Ectodermal cell (in vitro differentiated cells): ENCODE measurements at regions not wholly inside any gene's neighbourhood (a gene's known extent, or its start where the extent isn't known, plus 50 kb on each side); places are given as distances from the start of the nearest gene placed in this dataset.

Experiments used
- H3K27ac ChIP-seq: 2 replicates; pipeline ENCODE4 v1.7.0; 2013; ENCODE audit warnings: mild to moderate bottlenecking, low read depth, low read length; ENCODE audit not compliant: insufficient read depth, poor library complexity, severe bottlenecking
- H3K27me3 ChIP-seq: 2 replicates; pipeline ENCODE4 v1.7.0; 2013; ENCODE audit warnings: mild to moderate bottlenecking, low read length; ENCODE audit not compliant: insufficient read depth, control insufficient read depth, poor library complexity, severe bottlenecking
- H3K36me3 ChIP-seq: one replicate; pipeline ENCODE4 v1.7.0; 2013; ENCODE audit warnings: low read length; ENCODE audit not compliant: control insufficient read depth, insufficient read depth
- H3K4me1 ChIP-seq: one replicate; pipeline ENCODE4 v1.7.0; 2013; ENCODE audit warnings: low read length; ENCODE audit not compliant: control insufficient read depth, insufficient read depth
- H3K4me3 ChIP-seq: 2 replicates; pipeline ENCODE4 v1.7.0; 2013; ENCODE audit warnings: low read depth, low read length, control low read depth; ENCODE audit not compliant: insufficient read depth
- H3K9me3 ChIP-seq: 2 replicates; pipeline ENCODE4 v1.7.0; 2013; ENCODE audit warnings: mild to moderate bottlenecking, low read length, moderate library complexity; ENCODE audit not compliant: control insufficient read depth
- WGBS, 2 experiments: methylation state at CpG; one replicate each; pipeline ENCODE4 v1.1.7; 2013; ENCODE audit warnings: missing lambda C conversion rate in 2 of 2; 5-methylcytosine and 5-hydroxymethylcytosine counted together

DNA sequence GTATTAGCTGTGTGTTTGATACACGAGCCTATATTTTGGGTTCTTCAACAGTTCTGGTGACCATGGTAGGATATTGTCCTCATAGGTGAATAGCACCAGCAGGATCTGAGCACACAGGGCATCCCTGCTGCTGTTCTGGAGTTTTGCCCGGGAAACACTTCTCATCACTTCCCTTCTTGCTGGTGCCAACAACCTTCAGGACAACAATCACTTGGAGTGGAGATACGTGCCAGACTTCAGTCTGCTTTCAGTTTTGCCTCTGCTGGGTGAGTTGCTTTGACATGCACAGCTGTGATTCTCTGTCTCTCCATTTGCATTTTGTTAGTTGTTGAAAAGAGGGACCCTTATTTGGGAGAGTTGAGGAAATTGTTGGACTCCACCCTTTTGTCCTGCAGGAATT lies 1347.2 kb upstream of the DDX18 start:
- H3K27ac ChIP-seq, result no peak overlapping the region
- H3K9me3 ChIP-seq, result no peaks in the 10 kb centered on the region
- no peaks in the 10 kb centered on the region for H3K27me3 ChIP-seq
- no peaks in the 10 kb centered on the region for H3K36me3 ChIP-seq
- 71 to 80% methylated on average over 3 of the region's 3 CpGs for WGBS, 2 experiments
- no peaks in the 10 kb centered on the region for H3K4me1 ChIP-seq
- no peak overlapping the region for H3K4me3 ChIP-seq

DNA sequence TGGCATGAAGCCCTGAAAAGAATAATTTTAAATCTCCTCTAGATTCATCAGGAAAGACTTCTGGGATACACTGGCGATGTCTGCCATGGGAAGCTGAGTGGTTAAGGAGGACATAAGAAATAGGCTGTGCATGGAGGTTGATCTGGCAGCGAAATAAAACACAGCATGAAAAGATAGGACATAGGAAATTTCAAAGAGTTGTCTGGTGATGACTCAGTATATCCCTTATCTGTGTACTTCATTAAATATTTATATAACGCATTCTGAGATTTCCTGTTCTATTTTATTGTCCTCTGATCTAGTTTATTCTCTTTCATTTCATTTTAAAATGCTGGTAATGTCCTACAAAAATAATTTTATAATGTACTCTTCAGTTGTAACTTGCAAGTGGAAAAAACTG lies 1337.3 kb upstream of the DDX18 start:
- no peak overlapping the region for H3K4me3 ChIP-seq
- 98 to 100% methylated on average over 2 of the region's 3 CpGs for WGBS, 2 experiments
- H3K36me3 ChIP-seq, result no peaks in the 10 kb centered on the region
- H3K9me3 ChIP-seq, result no peaks in the 10 kb centered on the region
- no peaks in the 10 kb centered on the region for H3K4me1 ChIP-seq
- no peaks in the 10 kb centered on the region for H3K27me3 ChIP-seq
- no peak overlapping the region for H3K27ac ChIP-seq

DNA sequence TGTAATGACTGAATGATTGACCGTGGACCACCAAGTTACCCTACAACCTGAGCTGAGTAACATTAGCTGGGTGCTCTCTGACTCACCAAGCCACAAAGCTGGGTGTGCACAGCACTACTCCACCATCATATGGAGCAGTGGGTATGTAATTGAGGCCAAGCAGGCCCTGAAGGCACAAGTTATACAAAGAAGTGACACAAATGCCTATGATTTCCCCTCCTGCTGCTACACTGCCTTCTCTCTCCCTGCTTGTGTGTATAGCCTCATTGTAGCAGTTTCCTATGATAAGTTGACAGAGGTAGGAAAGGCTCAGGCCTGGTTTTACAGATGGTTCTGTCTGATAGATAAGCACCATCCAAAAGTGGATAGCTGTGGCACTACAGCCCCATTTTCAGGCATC lies 1327.2 kb upstream of the DDX18 start:
- no peak overlapping the region for H3K4me3 ChIP-seq
- no peak overlapping the region for H3K27ac ChIP-seq
- H3K36me3 ChIP-seq, result no peaks in the 10 kb centered on the region
- no peaks in the 10 kb centered on the region for H3K4me1 ChIP-seq
- H3K9me3 ChIP-seq, result no peaks in the 10 kb centered on the region
- WGBS, 2 experiments, result 90 to 100% methylated on average over 1 of the region's 1 CpG
- H3K27me3 ChIP-seq, result no peaks in the 10 kb centered on the region

DNA sequence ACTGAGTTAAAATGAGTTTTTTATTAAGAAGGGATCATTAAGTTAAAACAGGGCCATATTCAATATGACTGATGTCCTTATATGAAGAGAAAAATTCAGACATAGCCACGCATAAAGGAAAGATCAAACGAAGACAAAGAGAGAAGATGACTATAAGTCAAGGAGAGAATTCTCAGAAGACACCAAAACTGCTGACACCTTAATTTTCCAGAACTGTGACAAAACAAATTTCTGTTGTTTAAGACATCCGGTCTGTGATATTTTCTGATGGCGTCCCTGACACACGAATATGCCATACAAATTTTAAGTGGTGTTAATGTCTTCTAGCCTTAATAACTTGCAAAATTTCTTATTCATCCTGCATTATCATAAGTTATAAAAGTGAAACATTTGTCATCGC lies 1325.2 kb upstream of the DDX18 start:
- 92 to 96% methylated on average over 5 to 6 of the region's 6 CpGs for WGBS, 2 experiments
- H3K36me3 ChIP-seq, result no peaks in the 10 kb centered on the region
- H3K27ac ChIP-seq, result no peak overlapping the region
- no peaks in the 10 kb centered on the region for H3K27me3 ChIP-seq
- no peaks in the 10 kb centered on the region for H3K9me3 ChIP-seq
- no peaks in the 10 kb centered on the region for H3K4me1 ChIP-seq
- no peak overlapping the region for H3K4me3 ChIP-seq

DNA sequence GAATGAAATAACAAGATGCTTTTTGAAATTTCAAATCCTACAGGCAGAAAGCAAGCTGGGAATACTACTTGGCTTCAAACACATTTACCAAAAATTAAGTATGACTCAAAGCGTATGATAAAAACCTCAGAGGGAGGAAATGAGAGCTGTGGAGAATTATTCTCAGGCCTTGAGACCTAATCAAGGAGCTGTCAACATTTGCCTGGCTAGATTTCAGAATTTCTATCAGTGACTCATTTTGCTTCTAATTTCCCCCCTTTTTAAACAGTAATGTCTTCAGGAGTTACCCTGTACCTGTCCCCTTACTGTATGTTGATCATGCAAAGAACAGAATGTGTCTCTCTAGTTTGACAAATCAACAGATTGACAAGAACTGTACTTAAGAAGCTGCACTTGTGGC lies 1324.5 kb upstream of the DDX18 start:
- Histone ChIP-seq H3K9me3 (no peaks in the 10 kb centered on the region), H3K4me3 (no peak overlapping the region), H3K27ac (no peak overlapping the region), H3K27me3 (no peaks in the 10 kb centered on the region), H3K36me3 (no peaks in the 10 kb centered on the region), H3K4me1 (no peaks in the 10 kb centered on the region)
- 90 to 94% methylated on average over 1 of the region's 1 CpG for WGBS, 2 experiments

DNA sequence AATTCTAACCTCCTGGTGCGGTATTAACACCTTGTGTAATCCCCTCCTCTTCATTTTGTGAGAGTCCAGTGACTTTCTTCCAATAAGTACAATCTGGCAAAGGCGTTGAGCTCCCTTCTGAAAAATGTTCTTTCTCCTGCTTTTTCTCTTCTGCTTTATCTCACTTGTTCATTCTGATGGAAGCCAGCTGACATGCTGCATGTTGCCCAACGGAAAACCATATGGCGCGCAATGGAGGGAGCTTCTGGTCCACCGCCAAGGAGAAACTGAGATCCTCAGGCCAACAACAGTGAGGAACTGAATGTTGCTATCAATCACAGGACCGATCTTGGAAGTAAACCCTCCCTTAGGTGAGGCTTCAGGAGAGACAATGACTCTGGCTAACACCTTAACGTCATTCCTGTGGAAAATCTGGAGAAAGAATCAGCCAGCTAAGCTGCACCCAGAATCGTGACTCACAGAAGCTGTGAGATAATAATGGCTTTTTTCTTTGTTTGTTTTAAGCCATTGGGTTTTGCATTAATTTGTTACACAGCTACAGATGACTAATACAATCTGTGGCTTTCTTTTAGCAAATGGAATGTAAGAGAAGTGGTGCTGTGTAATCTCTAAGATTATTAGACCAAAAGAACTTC lies 1323.9 kb upstream of the DDX18 start:
- WGBS, 2 experiments, result 84 to 86% methylated on average over 9 of the region's 9 CpGs
- Histone ChIP-seq H3K4me3 (no peak overlapping the region), H3K27me3 (no peaks in the 10 kb centered on the region), H3K4me1 (no peaks in the 10 kb centered on the region), H3K36me3 (no peaks in the 10 kb centered on the region), H3K27ac (no peak overlapping the region), H3K9me3 (no peaks in the 10 kb centered on the region)

DNA sequence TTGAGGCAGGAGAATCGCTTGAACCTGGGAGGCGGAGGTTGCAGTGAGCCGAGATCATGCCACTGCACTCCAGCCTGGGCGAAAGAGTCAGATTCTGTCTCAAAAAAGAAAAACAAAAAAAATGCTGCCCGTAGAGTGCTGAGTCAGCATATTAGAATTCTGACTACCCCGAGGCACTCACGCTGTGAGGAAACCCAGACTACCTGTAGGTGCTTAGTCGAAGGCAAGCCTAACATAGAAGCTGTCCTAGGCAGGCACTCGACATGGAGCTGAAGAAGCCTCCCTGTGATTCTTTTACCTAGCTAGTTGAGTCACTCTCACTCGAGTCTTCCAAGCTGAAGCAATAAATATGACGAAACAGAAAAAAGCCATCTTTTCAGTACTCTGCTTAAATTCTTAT lies 1323.2 kb upstream of the DDX18 start:
- H3K4me3 ChIP-seq, result no peak overlapping the region
- 86 to 90% methylated on average over 11 of the region's 11 CpGs for WGBS, 2 experiments
- H3K27ac ChIP-seq, result no peak overlapping the region
- H3K36me3 ChIP-seq, result no peaks in the 10 kb centered on the region
- no peaks in the 10 kb centered on the region for H3K27me3 ChIP-seq
- no peaks in the 10 kb centered on the region for H3K9me3 ChIP-seq
- no peaks in the 10 kb centered on the region for H3K4me1 ChIP-seq

DNA sequence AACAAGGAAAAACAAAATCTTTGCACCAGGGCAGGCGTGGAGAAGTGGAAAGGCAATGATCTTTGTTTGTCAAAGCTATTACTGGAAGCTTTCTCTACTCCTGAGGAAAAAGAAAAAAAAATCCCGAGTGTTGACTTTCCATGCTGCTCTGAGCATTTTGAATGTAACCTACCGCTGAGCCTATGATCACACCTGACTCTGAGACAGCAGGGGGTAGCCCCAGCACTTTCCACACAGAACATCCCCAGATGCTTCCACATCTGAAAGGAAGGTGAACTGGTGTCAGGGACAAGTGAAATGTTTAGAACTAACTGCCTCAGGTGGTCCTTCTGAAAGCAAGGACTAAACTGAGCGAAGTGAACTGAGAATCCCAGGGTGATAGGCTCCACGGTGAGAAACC lies 1315.1 kb upstream of the DDX18 start:
- no peaks in the 10 kb centered on the region for H3K36me3 ChIP-seq
- no peaks in the 10 kb centered on the region for H3K4me1 ChIP-seq
- WGBS, 2 experiments, result 36 to 41% methylated on average over 4 to 5 of the region's 5 CpGs
- no peaks in the 10 kb centered on the region for H3K27me3 ChIP-seq
- no peak overlapping the region for H3K4me3 ChIP-seq
- H3K27ac ChIP-seq, result no peak overlapping the region
- H3K9me3 ChIP-seq, result no peaks in the 10 kb centered on the region

DNA sequence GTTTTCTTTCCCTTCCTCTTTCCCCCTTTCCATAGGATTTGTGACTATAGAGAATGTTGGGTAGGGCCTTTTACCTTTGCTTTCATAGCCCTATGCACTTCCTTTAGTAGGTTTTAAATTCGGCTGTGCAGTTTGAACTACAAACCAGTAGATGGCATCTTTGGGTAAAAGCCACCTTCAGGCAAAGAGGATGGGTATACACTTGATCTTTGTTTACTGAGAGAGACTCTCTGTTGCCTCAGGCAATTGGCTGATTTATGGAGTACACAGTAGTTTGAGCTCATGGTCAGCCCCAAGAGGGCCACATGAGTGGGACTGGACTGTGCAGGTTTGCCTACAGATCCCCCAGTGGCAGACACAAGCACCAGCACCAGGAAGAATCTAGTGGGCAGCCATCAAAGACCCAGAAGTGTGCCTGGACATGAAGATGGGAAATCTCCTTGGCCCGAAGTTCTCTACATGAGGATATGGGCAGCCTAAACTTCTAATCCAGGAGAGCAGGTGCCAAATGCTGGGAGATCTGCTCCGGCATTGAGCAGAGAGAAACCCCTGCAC lies 1304.3 kb upstream of the DDX18 start:
- H3K27ac ChIP-seq, result no peak overlapping the region
- 42 to 43% methylated on average over 3 of the region's 3 CpGs for WGBS, 2 experiments
- H3K27me3 ChIP-seq, result no peaks in the 10 kb centered on the region
- H3K36me3 ChIP-seq, result no peaks in the 10 kb centered on the region
- no peaks in the 10 kb centered on the region for H3K4me1 ChIP-seq
- no peaks in the 10 kb centered on the region for H3K9me3 ChIP-seq
- no peak overlapping the region for H3K4me3 ChIP-seq

DNA sequence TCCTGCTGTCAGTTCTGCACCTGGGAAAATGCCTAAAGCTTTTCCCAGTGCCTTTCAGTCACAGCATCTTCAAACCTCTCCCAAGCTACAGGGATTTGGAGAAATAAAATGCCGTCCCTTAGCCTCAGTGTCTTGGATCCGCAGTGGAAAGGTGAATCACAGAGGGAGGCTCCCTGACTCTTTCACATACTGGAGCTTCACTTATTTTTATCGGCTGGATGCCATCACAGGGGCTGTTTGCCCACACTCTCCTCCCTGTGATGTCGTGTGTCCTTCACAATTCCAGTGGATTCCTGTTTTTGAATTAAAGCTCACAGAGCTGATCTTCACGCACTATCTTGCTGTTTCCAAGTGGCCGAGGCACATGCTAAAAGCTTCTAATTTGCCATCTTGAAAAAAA lies 1303.1 kb upstream of the DDX18 start:
- WGBS, 2 experiments, result 73 to 77% methylated on average over 6 of the region's 6 CpGs
- H3K27me3 ChIP-seq, result no peaks in the 10 kb centered on the region
- H3K36me3 ChIP-seq, result no peaks in the 10 kb centered on the region
- H3K9me3 ChIP-seq, result no peaks in the 10 kb centered on the region
- no peak overlapping the region for H3K4me3 ChIP-seq
- no peak overlapping the region for H3K27ac ChIP-seq
- H3K4me1 ChIP-seq, result no peaks in the 10 kb centered on the region

DNA sequence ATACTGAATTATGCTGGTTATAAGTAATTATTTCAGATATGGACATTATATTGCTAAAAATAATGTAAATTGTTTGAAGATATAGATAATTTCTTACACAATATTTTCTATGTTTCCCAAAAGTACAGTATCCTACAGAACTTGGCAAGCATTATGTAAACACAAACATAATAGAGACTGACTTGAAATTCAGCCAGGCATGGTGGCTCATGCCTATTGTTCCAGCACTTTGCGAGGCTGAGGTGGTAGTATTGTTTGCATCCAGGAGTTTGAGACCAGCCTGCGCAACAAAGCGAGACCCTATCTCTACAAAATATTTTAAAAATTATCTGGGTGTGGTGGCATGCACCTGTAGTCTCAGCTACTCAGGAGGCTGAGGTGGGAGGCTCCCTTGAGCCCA lies 1300.5 kb upstream of the DDX18 start:
- no peaks in the 10 kb centered on the region for H3K36me3 ChIP-seq
- 100% methylated on average over 2 to 3 of the region's 3 CpGs for WGBS, 2 experiments
- H3K27me3 ChIP-seq, result no peaks in the 10 kb centered on the region
- H3K27ac ChIP-seq, result no peak overlapping the region
- no peaks in the 10 kb centered on the region for H3K9me3 ChIP-seq
- H3K4me3 ChIP-seq, result no peak overlapping the region
- H3K4me1 ChIP-seq, result no peaks in the 10 kb centered on the region
